Heart left ventricle (tissue), 13 donors: ENCODE measurements at regions not wholly inside any gene's neighbourhood (a gene's known extent, or its start where the extent isn't known, plus 50 kb on each side); places are given as distances from the start of the nearest gene placed in this dataset.

Experiments used
- CTCF ChIP-seq, 12 donors: fragments of 200-600 bp; sonication (generic) in 4 of 12; IDR thresholded peaks; one replicate each; pipeline versions ENCODE4 v1.5.0 to v1.8.0; 2018 to 2022; ENCODE audit warnings: antibody characterized with exemption in 12 of 12, mild to moderate bottlenecking in 5 of 12
- POLR2A ChIP-seq, 2 donors: fragments of 450-650 bp; IDR thresholded peaks; one replicate each; pipeline ENCODE4 v1.6.1; 2017; ENCODE audit warnings: antibody characterized with exemption in 2 of 2, mild to moderate bottlenecking in 2 of 2, moderate library complexity in 2 of 2
- donor health status: ischemic (EF 13 %, LVEDD 7.1; RV severe dilation, severe dysfunction).
- donor health status: DM: no; HTN: yes; CAD: no.
- donor health status: DM: no; HTN: no; CAD: no.
- donor health status: ischemic (EF 25% LVEDD 6.9; RV normal size, moderate dysfunction).
- donor health status: ischemic (EF 25% LVEDD 5.7; RV mildly dilated, moderate dysfunction).
- donor health status: ischemic (EF 35%, LVEDD 5.7; RV mildly dilated, moderate dysfunction).
- donor health status: nonischemic (EF 11% LVEDD 7.7; RV severe dilation, severe dysfunction).
- donor health status: DM: yes; HTN: yes; CAD: no.
- donor health status: PGD.
- donor health status: ischemic (EF 29% LVEDD 5.4; RV normal size, mild dysfunction).
- donor health status: nonischemic (EF 23%, LVEDD 6.1; RV moderate dilation, normal function).

- TF ChIP-seq CTCF (IDR thresholded peaks at IDR 0.05) (no peak), POLR2A (IDR thresholded peaks at IDR 0.05) (no peak)
Measured at GRCh38 chr6:40244699-40245098, 310.4 kb upstream of the MOCS1 start.
